Hepatocyte (in vitro differentiated cells): ENCODE measurements at regions not wholly inside any gene's neighbourhood (a gene's known extent, or its start where the extent isn't known, plus 50 kb on each side); places are given as distances from the start of the nearest gene placed in this dataset.

Experiments
- EZH2 ChIP-seq: fragments of 200-600 bp; sonication (generic); IDR thresholded peaks from 2 replicates; pipeline ENCODE4 v1.6.1; 2016; ENCODE audit warnings: antibody characterized with exemption, mild to moderate bottlenecking, borderline replicate concordance
- EZH2phosphoT487 ChIP-seq: fragments of 200-600 bp; sonication (generic); IDR thresholded peaks from one replicate; pipeline ENCODE4 v1.6.1; 2018; ENCODE audit warnings: antibody characterized with exemption, mild to moderate bottlenecking, low read depth, moderate library complexity; ENCODE audit not compliant: unreplicated experiment, severe bottlenecking

GRCh38 chr21:20440338-20440737 lies 557.9 kb upstream of the NCAM2 start:
- no peak for TF ChIP-seq EZH2
- no peak for TF ChIP-seq EZH2phosphoT487
